GM19238 (cell line): ENCODE measurements at regions not wholly inside any gene's neighbourhood (a gene's known extent, or its start where the extent isn't known, plus 50 kb on each side); places are given as distances from the start of the nearest gene placed in this dataset.

Experiments
- DNase-seq: peaks from one replicate; pipeline ENCODE4 v3.0.0; 2011; ENCODE audit warnings: low spot score; ENCODE audit not compliant: insufficient read length

DNA sequence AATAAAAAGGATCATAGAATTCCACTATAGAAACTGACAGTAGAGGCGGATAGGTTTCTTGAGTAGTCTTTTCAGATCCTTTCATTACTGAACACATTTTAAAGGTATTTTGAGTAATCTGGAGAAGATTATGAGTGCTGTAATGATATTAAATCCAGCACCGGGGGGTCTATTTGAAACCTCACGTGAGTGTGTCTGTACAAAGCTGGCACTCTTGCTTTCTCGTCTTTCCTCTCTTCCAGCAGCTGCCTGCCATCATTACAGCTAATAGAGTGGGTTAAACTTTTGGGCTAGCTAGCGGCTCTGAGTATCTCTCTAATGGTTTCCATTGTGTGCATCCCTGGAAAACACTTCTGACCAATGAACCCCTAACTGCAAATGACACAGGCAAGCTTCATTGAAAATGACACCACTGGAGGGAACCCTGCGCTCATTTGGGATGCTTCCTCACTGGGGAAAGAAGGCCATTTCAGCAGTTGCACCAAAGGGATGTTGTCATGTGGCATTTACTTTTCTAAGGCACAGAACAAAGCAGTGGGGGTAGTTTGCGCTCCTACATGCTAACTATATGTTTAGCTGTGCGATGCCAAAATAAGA, 101.0 kb downstream of the HRH4 start:
- no peak for DNase-seq

DNA sequence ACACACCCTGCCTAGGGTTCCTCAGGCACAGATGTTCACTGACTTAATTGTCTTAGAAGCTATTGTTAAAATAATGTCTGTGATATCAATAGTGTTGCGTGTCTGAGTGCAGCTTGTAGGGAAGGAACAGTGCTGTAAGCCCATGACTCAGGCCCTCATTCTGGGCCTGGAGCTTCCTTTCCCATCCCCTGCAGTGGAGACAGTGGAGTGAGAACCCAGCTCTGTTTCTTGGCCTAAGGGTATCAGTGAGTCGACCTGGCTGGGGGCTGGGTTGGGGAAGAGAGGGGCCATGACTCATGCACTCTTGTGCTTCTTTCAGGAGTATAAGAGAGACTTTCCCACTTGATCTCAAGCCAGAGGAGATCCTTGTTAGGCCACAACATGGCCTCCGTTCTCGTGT, 106.8 kb downstream of the HRH4 start:
- DNase-seq, result no peak

DNA sequence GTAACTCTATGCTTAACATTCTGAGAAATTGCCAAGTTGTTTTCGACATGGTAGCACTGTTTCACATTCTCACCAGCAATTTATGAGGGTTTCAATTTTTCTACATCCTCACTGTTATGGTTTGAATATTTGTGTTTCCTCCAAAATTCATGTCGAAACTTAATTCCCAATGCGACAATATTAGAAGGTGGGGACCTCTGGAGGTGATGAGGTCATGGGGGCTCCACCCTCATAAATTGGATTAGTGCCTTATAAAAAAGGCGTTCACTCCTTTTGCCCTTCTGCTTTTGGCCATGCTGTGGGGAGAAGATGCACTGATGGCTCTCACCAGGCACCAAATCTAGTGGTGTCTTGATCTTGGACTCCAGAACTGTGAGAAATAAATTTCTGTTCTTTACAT, 110.3 kb downstream of the HRH4 start:
- DNase-seq, result no peak

DNA sequence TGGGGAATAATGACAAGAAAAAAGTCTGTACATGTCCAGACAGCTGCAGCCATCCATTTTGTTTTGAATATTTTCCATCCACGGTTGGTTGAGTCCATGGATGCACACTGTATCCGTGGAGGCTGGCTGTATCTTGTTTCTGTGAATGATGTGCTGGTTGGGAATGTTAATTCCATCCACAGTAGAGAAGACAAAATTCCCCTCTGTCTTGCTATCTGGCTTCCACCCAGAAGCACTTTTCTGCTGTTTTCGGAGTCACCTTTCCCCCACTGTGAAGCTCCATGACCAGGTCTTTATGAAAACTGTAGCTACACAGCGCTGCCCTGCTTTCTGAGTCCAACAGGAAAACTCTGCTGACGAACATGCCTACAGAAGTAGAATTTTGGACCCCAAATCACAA, 122.3 kb downstream of the HRH4 start:
- DNase-seq, result no peak

DNA sequence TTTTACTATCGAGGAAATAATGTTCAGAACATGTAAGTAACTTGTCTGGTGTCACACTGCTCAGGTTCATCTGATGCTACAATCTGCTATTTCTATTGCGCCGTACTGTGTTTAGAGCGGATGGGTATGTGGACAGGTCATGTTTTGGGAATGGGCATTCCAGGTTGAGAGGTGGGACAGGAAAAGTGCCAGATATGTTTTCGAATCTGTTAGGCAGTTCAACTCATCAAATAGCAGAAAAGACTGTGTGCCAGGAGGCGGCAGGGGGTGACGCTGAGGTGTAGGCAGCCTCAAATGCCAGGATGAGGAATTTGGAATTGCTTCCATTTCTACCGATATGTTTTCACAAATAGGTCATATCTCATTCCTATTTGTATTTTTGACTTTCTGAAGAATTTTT, 123.8 kb downstream of the HRH4 start:
- no peak for DNase-seq

DNA sequence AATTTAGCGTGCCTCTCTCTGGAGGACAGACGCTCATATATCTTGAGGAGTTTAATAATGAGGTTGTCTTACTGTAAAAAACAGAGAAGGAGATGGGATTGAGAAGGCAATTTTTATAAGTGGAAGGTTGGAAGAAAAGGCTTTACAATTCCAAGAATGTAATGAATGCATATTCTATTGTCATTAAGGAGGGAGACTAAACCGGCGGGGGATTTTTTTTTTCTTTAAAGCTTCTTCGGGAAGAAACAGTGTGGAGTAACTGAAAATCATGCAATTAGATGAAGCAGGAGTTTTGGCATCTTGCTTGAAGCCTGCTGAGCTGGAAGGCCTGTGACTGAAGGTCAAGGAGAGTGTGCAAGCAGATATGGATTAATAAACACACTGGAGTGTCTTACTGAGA, 124.4 kb downstream of the HRH4 start:
- no peak for DNase-seq

DNA sequence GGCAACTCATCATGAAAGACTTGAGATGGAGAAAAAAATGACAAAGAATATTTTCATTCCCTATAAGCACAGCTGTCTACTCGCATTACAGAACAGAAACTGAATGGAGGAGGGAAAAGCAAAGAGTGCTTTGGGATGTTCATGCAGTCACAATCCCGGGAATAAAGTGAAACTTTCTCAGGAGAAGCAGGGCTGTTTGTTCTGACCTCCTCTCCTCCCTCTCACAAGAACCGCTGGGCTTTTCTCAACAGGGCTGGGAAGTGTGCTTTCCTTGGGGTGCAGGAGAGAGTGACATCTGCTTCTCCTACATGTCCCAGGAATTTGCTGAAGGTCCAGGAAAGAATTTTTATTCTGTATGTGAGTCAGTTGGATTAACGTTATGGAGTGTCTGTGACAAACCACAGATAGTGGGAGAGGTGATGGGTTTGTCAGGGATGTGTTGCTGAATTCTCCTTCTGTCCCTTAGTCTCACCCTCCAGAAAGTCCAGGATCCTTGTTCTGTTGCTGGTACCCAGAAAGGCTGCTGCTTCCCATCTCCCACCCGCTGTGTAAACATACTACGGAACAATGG, 125.6 kb downstream of the HRH4 start:
- no peak for DNase-seq

DNA sequence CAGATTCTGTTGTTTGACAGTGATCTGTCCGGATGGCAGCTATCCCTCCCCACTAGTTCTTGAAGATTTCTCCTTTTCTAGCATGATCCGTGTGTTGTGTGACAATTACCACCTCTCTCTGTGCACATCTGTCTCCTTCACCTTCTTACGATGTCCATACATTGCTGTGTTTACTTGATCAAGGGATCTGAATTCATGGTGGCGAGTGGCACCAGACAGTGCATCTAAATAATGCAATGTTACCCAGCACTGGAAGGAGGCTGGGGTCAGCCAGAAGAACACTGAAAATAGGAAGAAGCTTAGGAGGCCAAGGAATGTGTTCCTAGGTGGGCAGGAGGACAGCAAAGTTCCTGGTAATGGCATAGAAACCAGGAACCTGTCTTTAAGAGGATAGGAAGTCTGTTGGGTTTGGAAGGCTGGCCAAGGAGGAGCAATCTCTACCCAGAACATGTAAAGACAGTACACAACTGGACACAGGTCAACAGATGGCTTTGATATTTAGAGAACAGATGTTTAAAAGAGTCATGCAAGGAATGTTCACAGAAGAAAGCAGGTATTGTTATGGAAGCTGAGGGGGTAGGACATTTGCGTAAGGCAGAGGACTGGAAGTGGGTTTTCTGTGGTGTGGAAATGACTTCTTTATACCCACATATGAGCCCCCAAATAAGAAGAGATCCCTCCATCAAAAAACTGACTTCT, 126.4 kb downstream of the HRH4 start:
- no peak for DNase-seq

DNA sequence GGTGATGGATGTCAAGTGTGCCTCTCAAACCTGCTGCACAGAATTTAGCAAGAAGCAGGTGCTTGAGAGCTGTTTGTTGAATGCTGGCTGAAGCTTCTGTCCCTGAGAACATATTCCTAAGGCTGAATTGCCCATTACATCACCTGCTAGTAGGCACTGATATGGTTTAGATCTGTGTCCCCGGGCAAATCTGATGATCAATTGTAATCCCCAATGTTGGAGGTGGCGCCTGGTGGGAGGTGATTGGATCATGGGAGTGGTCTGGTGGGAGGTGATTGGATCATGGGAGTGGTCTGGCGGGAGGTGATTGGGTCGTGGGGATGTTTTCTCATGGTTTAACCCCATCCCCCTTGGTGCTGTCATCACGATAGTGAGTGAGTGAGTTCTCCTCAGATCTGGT, 128.0 kb downstream of the HRH4 start:
- DNase-seq, result no peak

DNA sequence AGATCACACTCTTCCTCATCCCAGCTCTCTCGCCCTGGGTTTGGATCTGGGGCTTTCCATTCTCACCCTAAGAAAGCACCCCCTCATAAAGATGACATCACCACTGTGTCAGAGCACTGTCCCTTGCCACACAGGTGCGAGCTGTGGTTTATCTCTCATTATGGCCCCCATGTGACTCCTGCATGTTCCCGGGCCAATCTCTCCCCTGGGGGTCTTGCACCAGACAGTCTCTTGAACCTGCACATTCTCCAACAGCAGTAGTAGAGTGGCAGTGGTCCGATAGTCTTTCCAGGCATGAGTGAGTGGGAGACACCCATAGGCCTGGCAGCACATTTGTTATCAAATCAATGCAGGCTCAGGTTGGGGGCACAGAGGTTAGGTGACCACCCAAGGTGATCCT, 130.5 kb downstream of the HRH4 start:
- DNase-seq, result no peak

DNA sequence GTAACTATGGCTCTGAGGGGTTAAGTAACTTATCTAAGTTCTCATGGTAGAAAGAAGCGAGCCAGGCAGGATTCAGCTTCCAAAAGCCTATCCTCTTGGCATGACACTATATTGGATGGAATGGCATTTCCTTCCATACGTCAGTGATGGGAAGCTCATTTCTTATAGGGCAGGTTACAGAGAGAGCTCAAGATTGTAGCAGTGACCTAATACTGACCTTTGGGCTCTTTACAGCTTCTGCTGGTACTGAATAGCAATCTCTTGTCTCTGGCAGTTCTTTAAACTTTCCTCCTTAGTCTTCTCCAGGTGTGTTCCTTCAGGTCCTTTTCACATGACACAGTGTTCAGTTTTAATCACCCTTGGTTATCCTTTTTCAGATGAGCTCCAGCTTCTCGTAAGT, 133.0 kb downstream of the HRH4 start:
- DNase-seq, result no peak

DNA sequence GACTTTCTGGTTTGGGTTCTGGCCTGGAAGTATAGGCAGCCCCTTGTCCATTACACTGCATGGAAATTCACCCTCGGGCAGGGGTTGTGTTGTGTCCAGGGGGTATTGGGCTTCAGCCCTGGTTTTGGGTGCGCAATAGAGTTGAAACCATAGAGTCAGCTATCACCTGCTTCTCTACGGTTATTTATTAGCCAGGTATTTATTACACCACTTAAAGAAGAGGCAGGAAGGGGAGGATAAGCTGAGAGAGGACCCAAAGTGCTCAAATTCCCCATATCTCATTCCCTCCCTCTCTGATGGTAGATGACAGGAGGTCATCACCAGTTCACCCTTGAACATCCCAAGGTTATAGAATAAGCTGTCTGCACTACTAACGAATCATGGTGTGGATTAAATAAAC, 133.4 kb downstream of the HRH4 start:
- DNase-seq, result no peak

DNA sequence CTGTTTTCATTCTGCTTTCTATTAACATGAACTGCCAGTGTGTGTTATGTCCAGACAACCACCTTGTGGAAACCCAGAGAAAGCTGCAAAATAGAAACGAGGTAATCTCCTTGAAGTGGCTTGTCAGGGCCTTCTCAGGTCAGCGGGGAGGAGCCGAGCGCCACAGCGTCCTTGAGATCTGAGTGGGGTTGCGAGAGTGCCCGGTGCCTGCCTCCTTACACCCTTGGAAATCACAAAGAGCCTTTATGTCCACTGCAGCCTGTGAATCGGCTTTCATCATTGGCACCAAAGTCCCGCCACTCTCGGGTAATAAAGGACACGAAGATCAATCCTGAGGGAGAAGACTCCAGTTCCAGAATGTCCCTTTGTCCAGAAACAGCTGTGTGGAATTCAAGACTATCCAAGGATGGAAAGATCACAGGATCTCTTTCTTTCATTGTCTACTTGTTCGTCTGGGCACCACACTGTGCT, 135.2 kb downstream of the HRH4 start:
- no peak for DNase-seq

DNA sequence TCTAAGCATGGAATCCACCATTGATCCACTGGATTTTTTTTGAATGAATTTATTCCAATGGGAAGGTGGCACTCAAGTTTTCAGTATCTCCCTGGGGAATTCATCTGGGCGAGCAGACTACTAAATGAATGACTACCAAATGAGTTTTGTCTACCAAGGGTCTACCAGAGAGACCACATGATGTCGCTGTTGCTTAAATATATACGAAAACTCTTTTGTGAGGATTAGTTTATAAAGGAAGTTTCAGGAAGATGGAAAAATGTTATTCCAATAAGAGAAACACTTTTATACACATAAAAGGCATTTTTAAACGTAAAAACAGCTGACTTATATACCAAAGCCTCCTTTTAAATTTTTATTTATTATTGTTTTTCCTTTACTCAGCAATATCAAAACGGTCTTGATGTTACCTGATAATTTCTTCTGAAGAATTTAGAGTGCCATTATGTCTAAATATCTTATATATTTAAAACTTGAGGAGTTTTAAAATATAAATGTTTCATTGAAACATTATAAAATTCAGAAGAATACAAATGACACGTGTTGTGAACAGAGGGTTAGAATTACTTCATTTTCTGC, 139.7 kb downstream of the HRH4 start:
- DNase-seq, result peak; percentile 7

DNA sequence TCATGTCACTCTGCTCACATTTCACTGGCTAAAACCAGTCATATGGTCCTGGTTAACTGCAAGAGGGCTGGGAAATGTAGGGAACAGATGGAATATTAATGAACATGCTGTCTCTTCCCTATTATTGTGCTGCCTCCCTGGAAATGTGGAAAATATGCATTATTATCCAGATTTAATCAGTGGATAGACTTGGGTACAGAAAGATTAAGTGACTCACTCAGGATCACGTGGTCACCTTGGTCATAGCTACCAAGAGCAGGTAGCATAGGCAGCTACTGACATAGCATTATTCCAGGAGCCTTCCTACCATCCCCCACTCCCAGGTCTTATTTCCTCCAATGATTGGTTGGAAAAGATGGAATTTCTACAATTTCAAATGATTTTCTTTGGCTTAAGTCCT, 141.1 kb downstream of the HRH4 start:
- DNase-seq, result no peak

DNA sequence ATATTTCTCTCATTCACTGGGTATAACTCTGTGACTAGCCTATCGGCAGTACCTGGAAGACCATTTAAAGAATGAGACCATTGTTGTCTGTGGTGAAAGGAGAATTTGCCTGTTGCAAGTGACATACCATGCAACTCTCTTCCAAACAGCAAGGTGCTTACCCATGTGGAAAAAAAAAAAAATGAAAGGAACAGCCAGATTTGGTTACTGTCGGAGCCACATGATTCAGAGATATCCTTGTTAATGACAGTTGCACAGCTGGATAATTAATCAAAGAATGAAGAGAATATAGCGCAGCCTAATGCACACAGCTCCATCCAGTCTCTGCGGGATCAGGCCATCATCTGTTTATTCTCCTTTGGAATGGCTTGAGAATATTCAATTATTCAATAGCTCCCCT, 141.8 kb downstream of the HRH4 start:
- DNase-seq, result no peak

DNA sequence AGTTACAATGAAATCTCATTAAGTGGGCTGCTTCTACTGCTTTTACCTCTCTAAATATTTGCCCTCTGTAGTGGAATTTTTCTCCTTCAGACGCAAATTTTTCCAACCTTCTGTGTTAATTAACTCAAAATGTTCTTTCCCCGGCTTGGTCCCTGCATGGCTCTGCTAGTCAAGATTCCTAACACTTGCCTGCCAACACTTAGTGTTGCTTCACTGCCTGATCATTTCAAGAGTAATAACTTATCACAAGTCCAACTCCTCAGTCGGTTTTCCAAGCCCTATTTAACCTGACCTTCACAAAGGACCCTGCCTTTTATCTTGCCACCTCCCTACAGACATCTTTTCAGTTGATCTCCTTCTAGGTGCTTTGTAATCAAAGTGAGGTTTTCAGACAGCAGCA, 142.7 kb downstream of the HRH4 start:
- no peak for DNase-seq

DNA sequence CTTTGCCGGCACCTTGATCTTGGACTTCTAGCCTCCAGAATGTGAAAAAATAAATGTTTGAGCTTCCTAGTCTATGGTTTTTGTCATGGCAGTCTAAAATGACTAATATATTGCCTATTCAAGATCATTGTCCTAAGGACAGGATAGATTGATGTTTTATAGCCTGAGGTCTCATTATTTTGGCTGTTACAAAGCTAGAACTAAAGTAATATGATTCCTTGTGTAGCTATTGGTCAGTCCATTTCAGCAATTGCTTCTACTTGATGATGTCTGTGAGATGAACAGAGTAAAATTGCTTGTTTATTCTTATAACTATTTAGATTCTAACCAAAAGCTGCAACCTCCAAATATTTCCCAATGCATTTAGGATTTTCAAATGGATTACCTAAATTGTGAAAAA, 145.0 kb downstream of the HRH4 start:
- DNase-seq, result no peak

DNA sequence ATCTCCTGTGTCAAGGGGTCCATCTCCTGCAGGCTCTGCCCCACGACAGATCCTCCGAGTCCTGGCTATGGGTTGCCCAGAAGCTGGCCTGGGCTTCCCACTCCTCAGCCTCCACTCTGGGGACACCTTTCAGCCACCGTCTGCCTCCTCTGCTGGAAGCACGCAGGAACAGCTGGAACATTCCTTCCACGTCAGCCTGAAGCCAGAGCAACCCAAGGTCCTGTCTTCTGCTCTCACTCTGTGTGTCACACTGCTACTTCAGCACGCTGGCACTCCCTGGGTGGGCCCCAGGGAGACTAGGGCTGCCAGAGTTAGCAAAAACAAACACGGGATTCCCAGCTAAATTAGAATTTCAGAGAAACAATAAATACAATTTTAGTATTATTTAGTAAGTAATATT, 148.8 kb downstream of the HRH4 start:
- no peak for DNase-seq

DNA sequence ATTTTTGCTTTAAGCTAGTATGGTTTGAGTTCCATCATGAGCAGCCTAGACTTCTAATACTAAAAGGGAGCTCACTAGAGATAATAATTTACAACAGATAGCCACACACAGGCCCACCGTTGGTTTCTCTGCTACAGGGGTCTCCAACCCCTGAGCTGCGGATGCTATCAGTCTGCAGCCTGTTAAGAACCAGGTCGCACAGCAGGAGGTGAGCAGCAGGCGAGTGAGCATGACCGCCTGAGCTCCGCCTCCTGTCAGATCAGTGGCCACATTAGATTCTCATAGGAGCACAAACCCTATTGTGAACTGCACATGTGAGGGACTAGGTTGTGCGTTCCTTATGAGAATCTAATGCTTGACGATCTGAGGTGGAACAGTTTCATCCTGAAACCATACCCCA, 150.6 kb downstream of the HRH4 start:
- no peak for DNase-seq

DNA sequence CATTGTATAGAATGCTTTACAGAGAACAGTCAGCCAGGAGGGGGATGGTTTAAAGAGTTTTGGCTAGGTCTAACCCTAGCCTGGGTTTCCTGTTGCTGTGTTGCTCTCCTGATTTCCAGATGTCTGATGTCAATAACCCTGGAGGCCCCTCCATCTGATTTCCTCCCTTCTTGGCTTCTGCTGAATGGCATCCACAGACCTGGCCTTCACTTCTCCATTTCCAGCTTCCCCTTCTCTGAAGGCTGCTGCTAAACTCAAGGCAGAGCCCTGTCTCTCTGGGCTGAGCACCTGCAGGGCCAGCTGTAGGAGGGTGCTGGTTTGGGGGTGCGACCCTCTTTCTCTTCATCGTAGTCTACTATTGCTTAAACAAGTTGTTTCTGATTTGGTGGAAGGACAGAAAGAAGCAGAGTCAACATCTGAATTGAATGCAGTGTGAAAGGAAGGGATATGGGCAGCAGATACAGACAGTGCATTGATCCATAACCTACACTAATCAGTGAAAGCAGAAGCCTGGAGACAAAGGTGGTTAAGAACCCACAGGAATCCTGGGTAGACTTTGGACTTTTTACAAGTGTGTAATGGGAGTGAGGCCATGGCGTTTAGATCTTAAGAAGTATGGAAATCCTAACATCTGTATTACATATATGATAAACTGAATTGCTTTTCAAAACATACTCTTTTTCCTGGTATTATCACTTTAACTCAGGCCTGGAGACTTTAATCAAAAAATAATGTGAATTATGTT, 153.6 kb downstream of the HRH4 start:
- DNase-seq, result no peak

DNA sequence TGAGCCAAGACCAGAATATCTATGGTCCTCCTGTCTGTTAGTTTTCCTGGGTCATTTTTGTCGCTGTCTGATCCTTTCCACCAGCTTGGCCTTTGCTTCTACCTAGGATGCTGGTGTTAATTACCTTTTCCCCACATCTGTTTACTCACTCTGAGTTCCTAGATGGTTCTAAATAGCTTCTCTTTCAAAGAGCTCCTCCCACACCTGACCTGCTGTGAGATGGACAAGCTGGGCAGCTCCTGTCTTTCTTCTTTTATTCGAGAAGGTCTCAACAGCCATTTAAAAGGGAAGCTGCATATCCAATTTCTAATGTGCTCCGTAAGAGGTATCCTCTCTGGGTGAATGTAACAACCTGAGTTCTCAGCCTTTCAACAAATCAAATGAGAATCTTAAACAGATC, 156.2 kb downstream of the HRH4 start:
- DNase-seq, result no peak
